ENCODE measurements at regions not wholly inside any gene's neighbourhood (a gene's known extent, or its start where the extent isn't known, plus 50 kb on each side); places are given as distances from the start of the nearest gene placed in this dataset.

- TF ChIP-seq POLR2A (IDR thresholded peaks at IDR 0.05) (no peak), CTCF (IDR thresholded peaks at IDR 0.05) (no peak)
These were observed 112.8 kb downstream of the HFE start for GRCh38 chr6:26199773-26200764.
